H9 (cell line): ENCODE measurements at regions not wholly inside any gene's neighbourhood (a gene's known extent, or its start where the extent isn't known, plus 50 kb on each side); places are given as distances from the start of the nearest gene placed in this dataset.

Source experiments
- DNase-seq: peaks from one replicate; pipeline ENCODE4 v3.0.0-alpha.2; 2017
- H2AFZ ChIP-seq: one replicate; pipeline ENCODE4 v1.6.1; 2013; ENCODE audit warnings: mild to moderate bottlenecking, low read length, control low read depth, moderate library complexity
- H2AK5ac ChIP-seq: 2 replicates; pipeline ENCODE4 v1.6.1; 2013; ENCODE audit warnings: low read length, control low read depth, mixed read lengths; ENCODE audit not compliant: insufficient read length
- H2BK120ac ChIP-seq: one replicate; pipeline ENCODE4 v1.6.1; 2013; ENCODE audit warnings: low read depth, mild to moderate bottlenecking, low read length, control low read depth, inconsistent platforms; ENCODE audit not compliant: poor library complexity, severe bottlenecking
- H2BK12ac ChIP-seq: 2 replicates; pipeline ENCODE4 v1.6.1; 2013; ENCODE audit warnings: low read length, control low read depth, mixed read lengths, low read depth; ENCODE audit not compliant: insufficient read length
- H2BK15ac ChIP-seq: 2 replicates; pipeline ENCODE4 v1.6.1; 2013; ENCODE audit warnings: low read depth, low read length, control low read depth
- H2BK20ac ChIP-seq: one replicate; pipeline ENCODE4 v1.6.1; 2013; ENCODE audit warnings: low read depth, mild to moderate bottlenecking, low read length, control low read depth, inconsistent platforms; ENCODE audit not compliant: poor library complexity, severe bottlenecking
- H2BK5ac ChIP-seq: 2 replicates; pipeline ENCODE4 v1.6.1; 2013; ENCODE audit warnings: low read length, control low read depth, mixed read lengths; ENCODE audit not compliant: insufficient read length
- H3K14ac ChIP-seq: 2 replicates; pipeline ENCODE4 v1.6.1; 2013; ENCODE audit warnings: low read length, control low read depth; ENCODE audit not compliant: insufficient read depth
- H3K18ac ChIP-seq: 2 replicates; pipeline ENCODE4 v1.6.1; 2013; ENCODE audit warnings: low read depth, mild to moderate bottlenecking, mixed read lengths, low read length, control low read depth; ENCODE audit not compliant: insufficient read length
- H3K23ac ChIP-seq: 2 replicates; pipeline ENCODE4 v1.6.1; 2013; ENCODE audit warnings: low read length, control low read depth, mixed read lengths, low read depth; ENCODE audit not compliant: insufficient read length
- H3K23me2 ChIP-seq: 2 replicates; pipeline ENCODE4 v1.6.1; 2013; ENCODE audit warnings: low read depth, mild to moderate bottlenecking, mixed read lengths, low read length, control low read depth; ENCODE audit not compliant: insufficient read length, poor library complexity, severe bottlenecking
- H3K27ac ChIP-seq: 2 replicates; pipeline ENCODE4 v1.5.1; 2013; ENCODE audit warnings: low read length, control low read depth, mixed read lengths, low read depth; ENCODE audit not compliant: insufficient read length
- H3K27me3 ChIP-seq: 2 replicates; pipeline ENCODE4 v1.6.1; 2013; ENCODE audit warnings: low read length, control low read depth, inconsistent platforms; ENCODE audit not compliant: insufficient read depth
- H3K4ac ChIP-seq: 2 replicates; pipeline ENCODE4 v1.6.1; 2013; ENCODE audit warnings: low read depth, mild to moderate bottlenecking, control low read depth, inconsistent platforms, low read length, moderate library complexity
- H3K4me1 ChIP-seq: 2 replicates; pipeline ENCODE4 v1.6.1; 2013; ENCODE audit warnings: low read length, control low read depth, inconsistent platforms; ENCODE audit not compliant: insufficient read depth
- H3K4me2 ChIP-seq: 2 replicates; pipeline ENCODE4 v1.6.1; 2013; ENCODE audit warnings: low read length, control low read depth, mixed read lengths; ENCODE audit not compliant: insufficient read length, insufficient read depth
- H3K56ac ChIP-seq: 2 replicates; pipeline ENCODE4 v1.6.1; 2013; ENCODE audit warnings: low read depth, mild to moderate bottlenecking, mixed read lengths, low read length, control low read depth; ENCODE audit not compliant: insufficient read length
- H3K79me1 ChIP-seq: 2 replicates; pipeline ENCODE4 v1.6.1; 2013; ENCODE audit warnings: low read depth, mild to moderate bottlenecking, moderate library complexity, low read length, control low read depth, inconsistent platforms; ENCODE audit not compliant: insufficient read depth, poor library complexity, severe bottlenecking
- H3K79me2 ChIP-seq: 2 replicates; pipeline ENCODE4 v1.6.1; 2013; ENCODE audit warnings: low read length, control low read depth, inconsistent platforms; ENCODE audit not compliant: insufficient read depth
- H3K9ac ChIP-seq: 2 replicates; pipeline ENCODE4 v1.6.1; 2013; ENCODE audit warnings: low read length, control low read depth, mixed read lengths; ENCODE audit not compliant: insufficient read length; ENCODE audit errors: extremely low read depth
- H3K9me3 ChIP-seq: one replicate; pipeline ENCODE4 v1.6.1; 2013; ENCODE audit warnings: low read depth, low read length, inconsistent platforms; ENCODE audit not compliant: control insufficient read depth
- H3T11ph ChIP-seq: one replicate; pipeline ENCODE4 v1.6.1; 2013; ENCODE audit warnings: mild to moderate bottlenecking, low read length, control low read depth, inconsistent platforms
- H4K20me1 ChIP-seq: one replicate; pipeline ENCODE4 v1.6.1; 2013; ENCODE audit not compliant: control insufficient read depth, insufficient read length, insufficient read depth
- H4K5ac ChIP-seq: 2 replicates; pipeline ENCODE4 v1.6.1; 2013; ENCODE audit warnings: low read depth, mild to moderate bottlenecking, mixed read lengths, low read length, control low read depth; ENCODE audit not compliant: insufficient read length
- H4K8ac ChIP-seq: replicated peaks from 2 replicates; pipeline ENCODE4 v1.6.1; 2013; ENCODE audit warnings: low read length, control low read depth, mixed read lengths, low read depth; ENCODE audit not compliant: insufficient read length
- H4K91ac ChIP-seq: 2 replicates; pipeline ENCODE4 v1.6.1; 2013; ENCODE audit warnings: low read depth, mild to moderate bottlenecking, moderate library complexity, mixed read lengths, low read length, control low read depth; ENCODE audit not compliant: insufficient read length
- H3K27ac Mint-ChIP-seq, 3 experiments: 2 replicates in 2 of 3; 3 replicates in 1 of 3; pipeline ENCODE4 v1.8.0; 2020 to 2021; ENCODE audit warnings: mixed read lengths in 3 of 3, mild to moderate bottlenecking in 1 of 3, moderate library complexity in 1 of 3
- H3K27me3 Mint-ChIP-seq: 2 replicates; pipeline ENCODE4 v1.8.0; 2021; ENCODE audit warnings: low read depth, mild to moderate bottlenecking, moderate library complexity, mixed read lengths
- H3K36me3 Mint-ChIP-seq, 3 experiments: 2 replicates in 2 of 3; 3 replicates in 1 of 3; pipeline ENCODE4 v1.8.0; 2020 to 2021; ENCODE audit warnings: low read depth in 3 of 3, mixed read lengths in 3 of 3; ENCODE audit not compliant: insufficient read depth in 1 of 3
- H3K4me1 Mint-ChIP-seq, 2 experiments: 2 replicates each; pipeline ENCODE4 v1.8.0; 2020; ENCODE audit warnings: mixed read lengths in 2 of 2
- H3K4me3 Mint-ChIP-seq, 2 experiments: 2 replicates in 1 of 2; 3 replicates in 1 of 2; pipeline ENCODE4 v1.8.0; 2020 to 2021; ENCODE audit warnings: mild to moderate bottlenecking in 2 of 2, mixed read lengths in 2 of 2, moderate library complexity in 1 of 2
- H3K9me3 Mint-ChIP-seq, 2 experiments: 2 replicates in 1 of 2; 3 replicates in 1 of 2; pipeline ENCODE4 v1.8.0; 2020; ENCODE audit warnings: mild to moderate bottlenecking in 2 of 2, mixed read lengths in 2 of 2, moderate library complexity in 1 of 2
- CTCF ChIP-seq: fragments of 200-600 bp; sonication (generic); conservative IDR thresholded peaks from 3 replicates; pipeline ENCODE4 v1.8.0; 2021; ENCODE audit warnings: antibody characterized with exemption, mild to moderate bottlenecking
- WGBS: extraction: QIAGEN DNeasy Blood & Tissue Kit; methylation state at CpG from one replicate; pipeline ENCODE4 v1.1.7; 2013; ENCODE audit warnings: missing lambda C conversion rate, low lambda C conversion rate, mixed read lengths; ENCODE audit not compliant: insufficient read length; ENCODE audit errors: extremely low coverage; 5-methylcytosine and 5-hydroxymethylcytosine counted together

DNA sequence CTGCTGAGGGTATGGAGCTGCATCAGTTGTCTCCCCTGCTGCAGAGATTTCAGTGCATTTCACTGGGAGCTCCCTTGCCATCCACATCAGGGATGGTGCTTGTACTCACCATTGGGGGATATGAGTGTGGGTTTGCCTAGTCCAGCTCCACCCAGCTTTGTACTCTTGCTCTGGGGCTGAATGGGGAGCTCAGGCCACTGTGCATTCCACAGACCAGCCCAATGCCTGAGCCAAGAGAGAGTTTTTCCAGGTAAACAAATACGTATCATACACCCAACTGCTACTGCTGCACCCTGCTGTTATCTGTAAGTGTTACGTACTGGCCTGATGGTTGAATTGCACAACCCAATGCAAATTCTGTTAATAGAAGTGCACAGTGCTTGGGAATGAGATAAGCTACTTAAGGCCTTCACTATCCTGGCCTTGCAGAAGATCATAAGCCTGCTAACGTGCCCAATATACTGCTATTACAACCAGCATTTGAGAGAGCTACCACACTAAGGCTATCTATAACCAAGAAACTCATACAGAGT lies 205.0 kb upstream of the DMD start:
- H3K27me3 Mint-ChIP-seq = no peaks in the 10 kb centered on the region

More for the DNA sequence above, 205.0 kb upstream of the DMD start:
- Histone ChIP-seq H3K56ac (no peak overlapping the region), H3K23ac (no peak overlapping the region), H3K79me2 (no peaks in the 10 kb centered on the region), H3T11ph (no peak overlapping the region), H3K79me1 (no peaks in the 10 kb centered on the region), H2BK5ac (no peak overlapping the region), H2BK12ac (no peak overlapping the region), H4K20me1 (no peaks in the 10 kb centered on the region), H2BK15ac (no peak overlapping the region), H2BK20ac (no peak overlapping the region), H3K9ac (no peak overlapping the region), H3K9me3 (no peaks in the 10 kb centered on the region), H3K27me3 (no peaks in the 10 kb centered on the region), H3K18ac (no peak overlapping the region), H3K4ac (no peak overlapping the region), H4K8ac (no peak overlapping the region), H2AFZ (no peak overlapping the region), H3K4me2 (no peak overlapping the region), H3K27ac (no peak overlapping the region), H3K23me2 (no peaks in the 10 kb centered on the region), H3K4me1 (no peaks in the 10 kb centered on the region), H2AK5ac (no peak overlapping the region), H3K14ac (no peak overlapping the region), H2BK120ac (no peak overlapping the region), H4K5ac (no peak overlapping the region), H4K91ac (no peak overlapping the region)
- Mint-ChIP-seq H3K9me3 (peaks cover 33 to 80% of the 10 kb centered on the region in 2 experiments), H3K4me1 (0 out of 4 replicates have a peak, but pooled peaks cover 0 to 4% of the 10 kb centered on the region in 2 experiments), H3K36me3 (peaks cover 0 to 16% (median 5%) of the 10 kb centered on the region in 3 experiments; a peak in 4 of 7 replicates), H3K27ac (no peak overlapping the region), H3K4me3 (no peak overlapping the region)
- TF ChIP-seq CTCF = no peak
- WGBS = no CpG with 5 or more reads among the region's 3 CpGs
- DNase-seq = no peak
